Pancreas (tissue), 10 donors: ENCODE measurements at regions not wholly inside any gene's neighbourhood (a gene's known extent, or its start where the extent isn't known, plus 50 kb on each side); places are given as distances from the start of the nearest gene placed in this dataset.

Experiments
- ATAC-seq, 4 donors: fragments of 200-7000 bp; cut with Tn5 transposase; one replicate each; pipeline versions ENCODE4 v1.8.0 to v1.9.1; 2020; ENCODE audit warnings: mild to moderate bottlenecking in 4 of 4, moderate library complexity in 4 of 4
- DNase-seq, 6 donors: peaks; one replicate each; pipeline ENCODE4 v3.0.0-alpha.2; 2020
- FAIRE-seq: peaks from 2 replicates; lab custom pipeline; 2012; peaks lifted over from hg19 to GRCh38; lab: Jason Lieb, UNC
- H3K27ac ChIP-seq, 4 donors: fragments of 200-600 bp; sonication (generic); 1 replicate in 3 of 4; 2 replicates in 1 of 4; pipeline versions ENCODE4 v1.5.0 to v1.8.0; 2020
- H3K27me3 ChIP-seq, 4 donors: fragments of 200-600 bp; one replicate each; pipeline ENCODE4 v1.8.0; 2021
- H3K36me3 ChIP-seq, 3 donors: fragments of 200-600 bp; sonication (generic) in 1 of 3; one replicate each; pipeline versions ENCODE4 v1.5.0 to v1.8.0; 2020 to 2021
- H3K4me1 ChIP-seq, 3 donors: fragments of 200-600 bp; one replicate each; pipeline ENCODE4 v1.8.0; 2021
- H3K4me3 ChIP-seq, 4 donors: fragments of 200-600 bp; sonication (generic) in 2 of 4; one replicate each; pipeline versions ENCODE4 v1.5.0 to v1.8.0; 2020 to 2021
- H3K9me3 ChIP-seq, 4 donors: fragments of 200-600 bp; one replicate each; pipeline ENCODE4 v1.8.0; 2021
- CTCF ChIP-seq, 4 donors: fragments of 200-600 bp; sonication (generic) in 3 of 4; IDR thresholded peaks; one replicate each; pipeline versions ENCODE4 v1.5.0 to v1.8.0; 2021; ENCODE audit warnings: antibody characterized with exemption in 4 of 4
- WGBS, 2 donors: extraction: QIAGEN DNeasy Blood & Tissue Kit; methylation state at CpG; one replicate each; pipeline ENCODE4 v1.1.7; 2013; 5-methylcytosine and 5-hydroxymethylcytosine counted together
- intact Hi-C, 3 donors: fragments of 100-400 bp; cut with DNase I; formaldehyde crosslinking; loops; one replicate each; pipeline versions ENCODE4 v1.11.1 to v1.14.2; 2022
- donor health status: healthy with polysubstance abuse.
- donor health status: DM: no; HTN: no; CAD: no; lungs with moderate emphysema.
- donor health status: DM: no; HTN: no; CAD: no.
- donor health status: control.
- donor health status: control.
- donor health status: Bipolar disorder and iron deficiency.
- donor health status: DM: yes; HTN: yes; CAD: no.
- donor health status: DM: no; HTN: no; CAD: no.
- donor health status: DM: no; HTN: no; CAD: no.
- donor health status: DM: yes; HTN: yes; CAD: no.

GRCh38 chr4:52370576-52370975 lies 288.5 kb downstream of the USP46 start:
- Histone ChIP-seq H3K4me3 (no peak overlapping the region), H3K4me1 (no peaks in the 10 kb centered on the region), H3K36me3 (no peaks in the 10 kb centered on the region), H3K27ac (no peak overlapping the region), H3K9me3 (no peaks in the 10 kb centered on the region), H3K27me3 (no peaks in the 10 kb centered on the region)
- 90 to 91% methylated on average over 5 of the region's 5 CpGs for WGBS, 2 donors
- TF ChIP-seq CTCF (IDR thresholded peaks at IDR 0.05) = no peak
- ATAC-seq (no peak), DNase-seq (no peak), FAIRE-seq (no peak)
- intact Hi-C loops = loop anchor here in 1 of 3 donors (10.0 kb wide), 1 partner anchor 614 kb away; no protein-coding TSS in a partner anchor

GRCh38 chr4:52371841-52372240 lies 287.3 kb downstream of the USP46 start:
- intact Hi-C loops = loop anchor here in 1 of 3 donors (10.0 kb wide), 1 partner anchor 613 kb away; no protein-coding TSS in a partner anchor
- no peak for TF ChIP-seq CTCF (IDR thresholded peaks at IDR 0.05)
- no peaks in the 10 kb centered on the region for H3K36me3 ChIP-seq
- no peak overlapping the region for H3K27ac ChIP-seq
- FAIRE-seq = no peak
- no peaks in the 10 kb centered on the region for H3K4me1 ChIP-seq
- WGBS, 2 donors = 83 to 87% methylated on average over 5 of the region's 5 CpGs
- no peaks in the 10 kb centered on the region for H3K9me3 ChIP-seq
- ATAC-seq = no peak
- no peak for DNase-seq
- H3K27me3 ChIP-seq = no peaks in the 10 kb centered on the region
- no peak overlapping the region for H3K4me3 ChIP-seq

- no peaks in the 10 kb centered on the region for H3K27me3 ChIP-seq
- no peaks in the 10 kb centered on the region for H3K4me1 ChIP-seq
- intact Hi-C loops = loop anchor here in 1 of 3 donors (10.0 kb wide), 1 partner anchor 613 kb away; no protein-coding TSS in a partner anchor
- TF ChIP-seq CTCF (IDR thresholded peaks at IDR 0.05) = no peak
- FAIRE-seq = no peak
- no peak overlapping the region for H3K4me3 ChIP-seq
- no peak for DNase-seq
- no peaks in the 10 kb centered on the region for H3K36me3 ChIP-seq
- H3K9me3 ChIP-seq = no peaks in the 10 kb centered on the region
- ATAC-seq = no peak
- H3K27ac ChIP-seq = no peak overlapping the region
Observed at GRCh38 chr4:52372269-52372668, 286.8 kb downstream of the USP46 start.

GRCh38 chr4:52372747-52373146 lies 286.4 kb downstream of the USP46 start:
- no peaks in the 10 kb centered on the region for H3K9me3 ChIP-seq
- no peak for ATAC-seq
- WGBS, 2 donors = 47 to 53% methylated on average over 3 of the region's 3 CpGs
- H3K27me3 ChIP-seq = no peaks in the 10 kb centered on the region
- intact Hi-C loops = loop anchor here in 1 of 3 donors (10.0 kb wide), 1 partner anchor 612 kb away; no protein-coding TSS in a partner anchor
- FAIRE-seq = no peak
- no peak overlapping the region for H3K27ac ChIP-seq
- no peaks in the 10 kb centered on the region for H3K4me1 ChIP-seq
- no peak for TF ChIP-seq CTCF (IDR thresholded peaks at IDR 0.05)
- no peak overlapping the region for H3K4me3 ChIP-seq
- H3K36me3 ChIP-seq = no peaks in the 10 kb centered on the region
- no peak for DNase-seq

- H3K27ac ChIP-seq = no peak overlapping the region
- 64 to 65% methylated on average over 3 of the region's 3 CpGs for WGBS, 2 donors
- H3K9me3 ChIP-seq = no peaks in the 10 kb centered on the region
- no peaks in the 10 kb centered on the region for H3K27me3 ChIP-seq
- FAIRE-seq (no peak), ATAC-seq (no peak), DNase-seq (no peak)
- no peaks in the 10 kb centered on the region for H3K4me1 ChIP-seq
- no peak for TF ChIP-seq CTCF (IDR thresholded peaks at IDR 0.05)
- no peak overlapping the region for H3K4me3 ChIP-seq
- intact Hi-C loops = loop anchor here in 1 of 3 donors (10.0 kb wide), 1 partner anchor 611 kb away; no protein-coding TSS in a partner anchor
- no peaks in the 10 kb centered on the region for H3K36me3 ChIP-seq
Observed at GRCh38 chr4:52373650-52374049, 285.5 kb downstream of the USP46 start.
